AG09319 (cell line): ENCODE measurements at regions not wholly inside any gene's neighbourhood (a gene's known extent, or its start where the extent isn't known, plus 50 kb on each side); places are given as distances from the start of the nearest gene placed in this dataset.

Experiments
- DNase-seq: peaks from one replicate; pipeline ENCODE4 v3.0.0-alpha.2; 2010; ENCODE audit warnings: low read depth; ENCODE audit errors: extremely low read depth
- TF ChIP-seq, protein P1 (sequence below): IDR thresholded peaks from 2 replicates; pipeline ENCODE4 v1.5.1; 2011; ENCODE audit warnings: low read depth, mild to moderate bottlenecking, inconsistent platforms, low read length, moderate library complexity

DNA sequence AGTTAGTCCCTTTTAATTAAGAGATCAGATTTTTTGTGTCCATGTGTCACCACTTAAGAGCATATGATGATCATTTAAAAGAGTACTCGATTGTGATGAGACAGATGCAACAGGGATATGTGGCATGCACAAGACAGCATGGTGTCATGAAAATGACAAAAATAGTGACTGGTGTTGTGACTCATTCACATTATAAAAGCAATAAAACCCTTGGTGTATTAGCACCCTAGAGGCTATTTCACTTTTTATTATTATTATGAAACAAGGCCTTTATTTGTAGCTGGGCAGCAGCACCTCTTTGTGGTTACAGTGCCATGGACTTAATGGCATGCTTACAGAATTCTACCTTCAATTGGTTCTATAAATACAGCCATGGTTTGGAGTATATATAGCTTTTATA is 1296.0 kb upstream of the ZEB2 start:
- DNase-seq: no peak
- TF ChIP-seq, protein P1, sequence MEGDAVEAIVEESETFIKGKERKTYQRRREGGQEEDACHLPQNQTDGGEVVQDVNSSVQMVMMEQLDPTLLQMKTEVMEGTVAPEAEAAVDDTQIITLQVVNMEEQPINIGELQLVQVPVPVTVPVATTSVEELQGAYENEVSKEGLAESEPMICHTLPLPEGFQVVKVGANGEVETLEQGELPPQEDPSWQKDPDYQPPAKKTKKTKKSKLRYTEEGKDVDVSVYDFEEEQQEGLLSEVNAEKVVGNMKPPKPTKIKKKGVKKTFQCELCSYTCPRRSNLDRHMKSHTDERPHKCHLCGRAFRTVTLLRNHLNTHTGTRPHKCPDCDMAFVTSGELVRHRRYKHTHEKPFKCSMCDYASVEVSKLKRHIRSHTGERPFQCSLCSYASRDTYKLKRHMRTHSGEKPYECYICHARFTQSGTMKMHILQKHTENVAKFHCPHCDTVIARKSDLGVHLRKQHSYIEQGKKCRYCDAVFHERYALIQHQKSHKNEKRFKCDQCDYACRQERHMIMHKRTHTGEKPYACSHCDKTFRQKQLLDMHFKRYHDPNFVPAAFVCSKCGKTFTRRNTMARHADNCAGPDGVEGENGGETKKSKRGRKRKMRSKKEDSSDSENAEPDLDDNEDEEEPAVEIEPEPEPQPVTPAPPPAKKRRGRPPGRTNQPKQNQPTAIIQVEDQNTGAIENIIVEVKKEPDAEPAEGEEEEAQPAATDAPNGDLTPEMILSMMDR: no peak

DNA sequence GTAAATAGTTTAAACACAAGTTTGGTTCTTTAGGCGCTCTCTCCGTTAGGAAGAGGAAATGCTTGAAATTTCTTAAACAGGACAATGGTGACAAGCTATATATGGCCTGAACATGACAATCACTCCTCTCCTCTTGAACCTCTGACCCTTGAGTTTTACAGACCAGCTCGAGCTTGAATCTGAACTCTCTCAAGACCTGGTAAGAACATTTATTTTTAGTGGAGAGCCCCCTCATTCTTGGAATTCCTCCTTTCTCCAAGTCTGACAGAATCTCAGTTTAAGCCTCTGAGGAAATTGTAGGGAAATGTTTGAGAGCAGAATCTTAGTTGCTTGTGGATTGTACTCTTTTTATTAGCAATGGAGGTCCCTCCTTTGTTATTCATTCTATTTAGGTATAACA is 1293.6 kb upstream of the ZEB2 start:
- TF ChIP-seq, protein P1: no peak
- DNase-seq: no peak

- TF ChIP-seq, protein P1: no peak
- DNase-seq: no peak
Measured at GRCh38 chr2:145812165-145812554, 1292.2 kb upstream of the ZEB2 start.

DNA sequence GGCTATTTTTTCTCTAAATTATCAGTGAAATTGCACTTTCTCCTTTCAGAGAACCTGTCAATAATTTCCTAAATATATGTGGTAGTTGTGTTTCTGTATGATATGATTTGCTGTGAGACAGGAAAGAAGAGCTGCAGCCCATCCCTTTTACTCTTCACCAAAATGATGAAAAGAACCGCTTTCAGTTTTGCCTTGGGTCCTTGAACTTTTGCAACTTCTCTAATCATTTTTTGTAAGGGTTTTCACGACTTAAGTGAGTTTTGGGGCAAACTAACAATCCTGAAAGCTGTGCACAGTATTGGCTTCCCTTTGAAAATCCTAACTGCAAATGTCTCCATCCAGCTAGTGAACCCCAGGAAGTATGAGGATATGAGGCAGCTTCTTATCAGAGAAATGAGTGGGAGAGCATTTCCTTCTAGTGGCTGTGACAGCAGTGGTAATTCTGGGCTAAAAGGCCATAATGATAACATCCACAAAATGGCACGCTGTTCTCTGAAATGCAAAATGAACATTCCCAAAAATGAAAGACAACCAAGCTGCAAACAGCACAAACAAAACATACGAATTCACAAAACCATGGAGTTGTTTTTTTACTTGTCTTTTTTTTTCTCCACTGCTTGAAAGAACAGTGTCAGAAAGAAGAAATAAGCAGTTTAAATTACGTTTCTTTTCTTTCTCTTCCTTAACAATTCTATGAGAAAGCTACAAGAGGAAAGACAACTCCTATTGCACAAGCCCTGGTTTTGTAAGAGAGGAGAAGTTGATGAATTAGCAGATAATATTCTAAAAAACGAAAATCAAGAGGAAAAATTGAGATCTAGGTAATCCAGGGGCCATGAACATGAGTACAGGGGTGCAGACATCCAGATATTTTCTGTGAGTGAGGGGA is 1291.6 kb upstream of the ZEB2 start:
- DNase-seq: no peak
- TF ChIP-seq, protein P1: no peak

GRCh38 chr2:145807968-145808367 is 1288.0 kb upstream of the ZEB2 start:
- TF ChIP-seq, protein P1: no peak
- DNase-seq: no peak

GRCh38 chr2:145807554-145807953 is 1287.6 kb upstream of the ZEB2 start:
- TF ChIP-seq, protein P1: no peak
- no peak for DNase-seq

DNA sequence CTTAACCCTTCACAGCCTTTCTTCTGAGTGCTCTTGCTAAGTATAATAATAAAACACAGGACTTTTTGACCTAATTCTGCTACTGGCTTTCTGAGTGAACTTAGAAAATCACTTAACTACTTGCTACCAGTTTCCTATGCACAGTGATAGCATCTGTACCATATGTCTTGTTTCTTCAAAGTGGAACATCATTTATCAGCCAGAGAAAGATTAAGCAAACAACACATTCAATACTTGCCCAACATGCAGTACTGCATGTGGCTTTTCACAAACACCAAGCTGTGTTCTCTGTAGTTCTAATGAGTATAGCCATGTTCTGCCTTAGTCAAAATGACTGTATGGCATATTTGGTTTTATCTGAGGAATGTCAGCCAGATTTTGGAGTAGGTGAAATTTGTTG is 1286.6 kb upstream of the ZEB2 start:
- DNase-seq: no peak
- TF ChIP-seq, protein P1: no peak
